Activated CD4-positive, alpha-beta T cell treated with anti-CD3 and anti-CD28 coated beads, Interleukin-2, amount 50 U/mL, for 16 hours (primary cell): ENCODE measurements at regions not wholly inside any gene's neighbourhood (a gene's known extent, or its start where the extent isn't known, plus 50 kb on each side); places are given as distances from the start of the nearest gene placed in this dataset.
A peak's percentile ranks its signal among the peaks of the same experiment; 100 is the strongest.
"Not testable (repeated sequence)": the region's sequence is repeated elsewhere in the genome, so short reads cannot be mapped to it uniquely, and the experiment has no call there.

Experiments used
- DNase-seq: peaks from one replicate; pipeline ENCODE4 v3.0.0-alpha.2; 2020

DNA sequence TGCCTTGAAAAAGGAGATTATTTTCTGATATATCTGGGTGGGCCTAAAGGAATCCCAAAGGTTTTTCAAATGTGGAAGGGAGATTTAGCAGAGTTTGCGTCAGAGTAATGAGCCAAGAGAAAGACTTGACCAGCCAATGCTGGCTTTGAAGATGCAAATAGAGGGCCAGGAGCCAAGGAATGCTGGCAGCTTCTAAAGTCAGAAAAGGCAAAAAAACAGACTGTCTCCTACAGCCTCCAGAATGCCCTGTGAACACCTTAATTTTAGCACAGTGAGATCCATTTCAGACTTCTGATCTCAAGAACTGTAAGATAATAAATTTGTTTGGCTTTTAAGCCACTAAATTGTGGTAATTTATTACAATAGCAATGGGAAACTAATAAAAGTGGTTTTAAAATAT, 122.6 kb upstream of the FREM1 start:
- no peak for DNase-seq

DNA sequence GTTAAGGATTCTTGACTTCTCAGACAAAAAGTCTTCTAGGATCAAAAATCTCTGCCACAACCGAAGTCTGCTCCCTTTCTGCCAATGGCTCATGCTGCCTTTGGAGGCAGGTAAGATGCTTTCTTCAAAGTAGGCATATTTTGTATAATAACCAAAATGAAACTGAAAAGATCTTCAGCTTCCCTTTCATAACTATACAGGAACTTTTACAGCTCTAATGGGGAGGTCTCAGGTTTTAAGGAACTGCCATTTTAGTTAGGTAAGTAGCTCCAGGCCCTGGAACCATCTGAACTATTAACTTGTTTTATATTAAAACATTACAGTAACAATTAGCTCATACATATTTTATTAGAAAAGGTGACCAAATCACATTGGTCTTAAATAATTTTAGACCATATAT, 110.9 kb upstream of the FREM1 start:
- no peak for DNase-seq

DNA sequence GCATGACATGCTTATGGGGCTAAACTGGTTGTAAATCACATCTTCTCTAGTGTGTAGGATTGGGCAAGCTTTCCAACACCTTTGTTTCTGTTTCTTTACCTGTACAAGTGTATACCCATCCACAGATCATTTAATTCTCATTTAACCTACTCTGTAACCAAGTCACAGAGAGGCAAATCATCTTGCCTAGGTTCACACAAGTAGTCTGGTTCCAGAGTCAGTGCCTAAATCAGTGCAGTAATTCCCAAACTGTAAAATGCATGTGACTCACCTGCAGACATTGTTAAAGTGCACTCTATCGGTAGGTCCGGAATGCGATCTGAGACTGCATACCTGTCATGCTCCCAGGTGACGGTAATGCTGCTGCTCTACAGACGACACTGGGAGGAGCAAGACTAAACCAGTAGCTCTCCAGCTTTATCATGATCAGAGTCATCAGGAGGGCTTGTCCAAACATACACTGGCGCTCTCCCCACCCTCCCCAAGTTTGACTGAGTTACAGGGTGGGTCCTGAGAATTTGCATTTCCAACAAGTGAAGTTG, 107.9 kb upstream of the FREM1 start:
- no peak for DNase-seq

- no peak for DNase-seq
Measured at GRCh38 chr9:15010581-15010980, 100.4 kb upstream of the FREM1 start.

DNA sequence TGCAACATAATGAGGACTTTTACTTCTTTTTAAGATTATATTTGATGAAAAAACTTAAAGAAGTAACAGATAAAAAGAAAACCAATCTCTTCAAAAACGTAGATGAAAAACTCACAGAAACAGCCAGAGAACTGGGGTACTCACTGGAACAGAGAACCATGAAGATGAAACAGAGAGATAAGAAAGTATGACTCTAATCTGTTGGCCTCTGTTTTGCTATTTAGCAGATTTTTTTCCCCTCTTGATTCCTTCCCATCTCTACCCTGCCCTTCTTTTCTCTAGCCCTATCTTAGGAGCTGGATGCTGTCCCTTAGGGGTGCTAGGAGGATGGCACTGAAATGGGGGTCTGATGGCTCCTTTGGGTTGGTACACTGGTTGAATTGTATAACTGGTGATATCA, 97.5 kb upstream of the FREM1 start:
- no peak for DNase-seq

- DNase-seq, result no peak
Measured at GRCh38 chr9:14994738-14995137, 84.5 kb upstream of the FREM1 start.

GRCh38 chr9:14993901-14994554, 83.8 kb upstream of the FREM1 start:
- DNase-seq, result peak; percentile 46

- DNase-seq, result peak; percentile 56
Measured at GRCh38 chr9:14993061-14993800, 83.0 kb upstream of the FREM1 start.

DNA sequence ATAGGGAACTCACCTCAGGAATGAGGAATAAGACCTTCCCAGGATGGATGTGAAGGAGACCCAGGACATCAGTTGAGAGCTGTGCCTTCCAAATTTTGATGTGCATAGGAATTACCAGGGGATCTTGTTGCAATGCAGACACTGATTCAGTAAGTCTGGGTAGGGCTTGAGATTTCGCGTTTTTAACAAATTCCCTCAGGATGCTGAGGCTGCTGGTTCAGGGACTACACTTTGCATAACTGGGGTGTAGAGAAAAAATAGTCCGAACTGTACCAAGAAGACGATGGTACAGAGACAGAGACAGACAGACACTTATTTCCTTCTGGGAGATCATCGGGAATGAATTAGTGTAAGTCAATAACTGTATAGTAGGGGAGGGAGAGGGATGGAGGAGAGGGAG, 82.3 kb upstream of the FREM1 start:
- no peak for DNase-seq

GRCh38 chr9:14992081-14992480, 81.9 kb upstream of the FREM1 start:
- peak; percentile 23 for DNase-seq

- DNase-seq, result not testable (repeated sequence)
Measured at GRCh38 chr9:14990647-14991046, 80.4 kb upstream of the FREM1 start.

DNA sequence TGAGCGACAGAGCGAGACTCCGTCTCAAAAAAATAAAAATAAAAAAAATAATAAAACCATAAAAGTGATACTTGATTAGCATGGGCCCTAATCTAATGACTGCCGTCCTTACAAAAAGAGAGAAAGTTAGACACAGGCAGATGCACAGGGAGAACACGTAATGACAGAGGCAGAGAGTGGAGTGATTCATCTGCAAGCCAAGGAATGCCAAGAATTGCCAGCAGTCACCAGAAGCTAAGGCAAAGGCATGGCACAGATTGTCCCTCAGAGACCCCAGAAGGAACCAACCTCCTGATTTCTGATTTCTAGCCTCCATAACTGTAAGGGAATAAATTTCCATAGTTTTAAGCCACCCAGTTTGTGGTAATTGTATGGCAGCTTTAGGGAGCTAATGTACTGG, 79.6 kb upstream of the FREM1 start:
- DNase-seq, result no peak

- DNase-seq, result not testable (repeated sequence)
Measured at GRCh38 chr9:14989336-14989735, 79.1 kb upstream of the FREM1 start.

DNA sequence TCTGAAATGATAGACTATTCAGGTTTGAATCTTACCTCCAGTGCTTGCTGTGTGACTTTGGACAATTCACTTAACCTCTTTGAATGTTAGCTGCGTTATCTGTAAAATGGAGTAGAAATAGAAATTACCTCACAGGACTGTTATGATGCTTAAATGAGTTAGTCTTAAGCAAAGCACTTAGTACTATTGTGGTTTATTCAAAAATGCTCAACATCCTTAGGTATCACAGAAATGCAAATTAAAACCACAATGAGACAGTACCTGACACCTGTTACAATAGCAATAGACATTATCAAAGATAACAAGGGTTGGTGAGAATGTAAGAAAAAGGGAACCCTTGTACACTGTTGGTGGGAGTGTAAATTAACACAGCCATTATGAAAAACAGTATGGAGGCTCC, 77.6 kb upstream of the FREM1 start:
- no peak for DNase-seq

DNA sequence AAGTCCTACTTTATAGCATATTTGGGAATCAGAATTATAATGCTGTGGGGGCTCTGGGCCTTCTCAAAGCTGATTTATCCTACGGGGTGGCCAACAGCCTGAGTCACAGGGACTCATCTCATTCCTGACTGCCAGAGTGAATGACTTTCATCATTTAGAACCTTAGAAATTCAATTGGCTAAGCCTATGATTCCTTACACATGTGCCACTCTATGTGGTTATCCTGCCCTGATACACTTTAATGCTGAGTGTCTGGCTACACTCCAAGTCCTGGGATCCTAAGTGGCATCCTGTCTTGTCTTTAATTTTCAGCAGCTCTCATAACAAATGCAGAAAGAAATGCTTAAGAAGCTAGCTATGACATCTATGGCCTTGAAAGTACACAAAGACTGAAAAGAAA, 75.2 kb upstream of the FREM1 start:
- no peak for DNase-seq

GRCh38 chr9:14983599-14983998, 73.4 kb upstream of the FREM1 start:
- no peak for DNase-seq

GRCh38 chr9:14981291-14981950, 71.2 kb upstream of the FREM1 start:
- no peak for DNase-seq

DNA sequence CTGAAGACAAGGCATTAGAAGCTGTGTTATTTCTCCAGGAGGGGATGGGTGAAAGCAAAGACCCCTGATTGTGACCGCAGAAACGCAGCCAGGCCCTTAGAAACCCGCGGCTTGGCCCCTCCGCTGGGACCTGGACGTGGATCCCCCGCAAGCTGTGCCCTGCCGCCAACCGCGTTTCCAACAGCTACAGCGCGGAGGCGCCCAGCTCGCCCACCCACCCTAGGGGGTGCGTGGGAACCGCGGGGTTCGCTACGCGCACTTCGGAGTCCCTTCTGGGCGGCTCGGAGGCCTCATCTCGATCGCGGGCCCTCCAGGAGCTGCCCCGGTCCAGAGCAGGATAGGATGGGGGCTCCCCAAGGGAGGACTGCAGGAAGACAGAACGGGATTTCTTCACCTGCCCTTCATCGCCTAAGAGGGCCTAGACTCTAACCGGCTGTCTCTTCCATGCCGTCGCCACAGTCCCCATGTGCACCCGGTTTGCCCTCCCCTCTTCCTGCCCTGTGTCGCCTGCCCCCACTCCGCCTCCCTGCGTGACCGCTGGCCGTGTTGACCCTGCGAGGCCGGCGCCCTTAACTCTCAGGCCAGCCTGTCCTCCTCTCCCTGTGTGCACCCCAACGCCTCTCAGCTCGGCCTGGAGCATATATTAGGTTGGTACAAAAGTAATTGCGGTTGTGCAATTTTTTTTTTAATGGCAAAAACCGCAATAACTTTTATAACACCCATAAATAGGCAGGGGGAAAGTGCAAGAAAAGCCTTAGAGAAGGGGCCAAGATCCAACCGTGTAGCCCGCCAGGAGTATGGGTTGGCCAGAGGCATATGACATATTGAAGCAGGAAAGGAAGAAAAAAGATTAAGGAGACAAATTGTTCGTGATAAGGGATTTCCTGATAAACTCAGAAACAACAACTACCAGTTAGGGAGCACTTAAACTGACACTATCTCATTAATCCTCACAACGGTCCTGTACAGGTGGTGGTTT, 68.1 kb upstream of the FREM1 start:
- DNase-seq, result no peak

- DNase-seq, result no peak
Measured at GRCh38 chr9:14967450-14968321, 57.5 kb upstream of the FREM1 start.

DNA sequence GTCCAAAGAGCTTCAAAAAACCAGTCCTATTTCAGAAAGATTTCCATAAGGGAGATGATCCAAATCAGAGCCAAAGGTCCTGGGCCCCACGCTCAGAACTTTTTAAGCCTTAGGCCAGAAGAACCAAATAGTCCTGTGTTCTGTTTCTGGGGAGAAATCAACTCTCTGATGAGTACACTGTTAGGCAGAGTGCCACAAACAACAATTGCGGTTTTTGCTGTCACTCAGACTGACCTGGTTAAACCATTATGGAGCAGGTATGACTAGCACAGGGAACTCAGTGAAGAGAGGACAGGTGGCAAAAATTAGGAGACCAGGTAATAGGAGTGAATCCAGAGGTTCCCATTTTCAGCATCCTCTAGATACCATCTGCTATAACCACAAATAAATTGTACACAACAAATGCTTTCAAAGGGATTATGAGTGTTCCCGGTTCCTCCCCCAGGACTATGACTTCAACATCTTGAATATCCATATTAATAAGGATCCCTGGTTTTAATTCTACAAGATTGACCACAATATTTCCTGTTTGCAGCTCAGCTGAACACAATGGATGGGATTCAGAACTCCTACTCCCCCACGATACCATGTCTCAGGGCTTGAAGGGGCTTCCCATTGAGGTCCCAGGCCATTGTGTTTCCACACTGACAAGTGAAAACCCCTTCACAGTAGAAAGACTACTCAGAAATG, 52.1 kb upstream of the FREM1 start:
- DNase-seq, result no peak
